Right cardiac atrium (tissue), 5 donors: ENCODE measurements at regions not wholly inside any gene's neighbourhood (a gene's known extent, or its start where the extent isn't known, plus 50 kb on each side); places are given as distances from the start of the nearest gene placed in this dataset.

Experiments used
- ATAC-seq, 2 donors: fragments of 200-7000 bp; cut with Tn5 transposase; one replicate each; pipeline versions ENCODE4 v1.8.0 to v1.9.1; 2020; ENCODE audit warnings: moderate library complexity in 2 of 2, mild to moderate bottlenecking in 1 of 2
- DNase-seq, 3 donors: peaks; one replicate each; pipeline ENCODE4 v3.0.0-alpha.2; 2020
- H3K27ac ChIP-seq: one replicate; pipeline ENCODE4 v1.5.1; 2013; ENCODE audit warnings: mild to moderate bottlenecking, low read length, control low read depth, moderate library complexity
- H3K27me3 ChIP-seq: one replicate; pipeline ENCODE4 v1.6.1; 2013; ENCODE audit not compliant: control insufficient read depth, insufficient read depth
- H3K4me1 ChIP-seq: one replicate; pipeline ENCODE4 v1.6.1; 2013; ENCODE audit warnings: low read length; ENCODE audit not compliant: control insufficient read depth, insufficient read depth
- H3K4me3 ChIP-seq: one replicate; pipeline ENCODE4 v1.5.1; 2013; ENCODE audit warnings: low read length, control low read depth
- H3K9me3 ChIP-seq: one replicate; pipeline ENCODE4 v1.6.1; 2013; ENCODE audit warnings: low read length; ENCODE audit not compliant: control insufficient read depth
- WGBS: extraction: QIAGEN DNeasy Blood & Tissue Kit; methylation state at CpG from one replicate; pipeline ENCODE4 v1.1.7; 2013; 5-methylcytosine and 5-hydroxymethylcytosine counted together
- intact Hi-C, 4 donors: fragments of 100-400 bp; cut with DNase I; formaldehyde crosslinking; loops; one replicate each; pipeline versions ENCODE4 v1.11.0 to v1.14.0; 2022 to 2023
- donor health status: healthy with polysubstance abuse.
- donor health status: DM: no; HTN: yes; CAD: no.
- donor health status: DM: no; HTN: no; CAD: no.
- donor health status: DM: no; HTN: yes; CAD: no; lungs with severe emphysema.
- donor health status: DM: yes; HTN: yes; CAD: no.

- H3K27ac ChIP-seq = no peak overlapping the region
- intact Hi-C loops = no loop called here
- no peaks in the 10 kb centered on the region for H3K4me1 ChIP-seq
- WGBS = 93% methylated on average over 5 of the region's 5 CpGs
- ATAC-seq (no peak), DNase-seq (no peak)
- no peak overlapping the region for H3K4me3 ChIP-seq
- H3K9me3 ChIP-seq = no peaks in the 10 kb centered on the region
- H3K27me3 ChIP-seq = no peaks in the 10 kb centered on the region
These were observed 61.5 kb upstream of the CPEB4 start for GRCh38 chr5:173826428-173827350.

- WGBS = 100% methylated on average over 1 of the region's 1 CpG
- H3K27me3 ChIP-seq = no peaks in the 10 kb centered on the region
- H3K9me3 ChIP-seq = no peaks in the 10 kb centered on the region
- H3K4me1 ChIP-seq = peaks cover 2% of the 10 kb centered on the region
- H3K4me3 ChIP-seq = no peak overlapping the region
- DNase-seq (no peak), ATAC-seq (no peak)
- no peak overlapping the region for H3K27ac ChIP-seq
- intact Hi-C loops = no loop called here
These were observed 59.2 kb upstream of the CPEB4 start for GRCh38 chr5:173828952-173829351.

GRCh38 chr5:173829826-173830225 is 58.3 kb upstream of the CPEB4 start:
- peaks cover 2% of the 10 kb centered on the region for H3K4me1 ChIP-seq
- no peaks in the 10 kb centered on the region for H3K27me3 ChIP-seq
- H3K4me3 ChIP-seq = no peak overlapping the region
- DNase-seq = no peak
- intact Hi-C loops = no loop called here
- H3K27ac ChIP-seq = no peak overlapping the region
- WGBS = 75% methylated on average over 5 of the region's 5 CpGs
- ATAC-seq = no peak
- H3K9me3 ChIP-seq = no peaks in the 10 kb centered on the region

GRCh38 chr5:173830421-173830820 is 57.7 kb upstream of the CPEB4 start:
- WGBS = 86% methylated on average over 1 of the region's 1 CpG
- Histone ChIP-seq H3K27me3 (no peaks in the 10 kb centered on the region), H3K9me3 (no peaks in the 10 kb centered on the region), H3K27ac (no peak overlapping the region), H3K4me1 (peaks cover 2% of the 10 kb centered on the region), H3K4me3 (no peak overlapping the region)
- ATAC-seq (no peak), DNase-seq (no peak)
- intact Hi-C loops = no loop called here

DNA sequence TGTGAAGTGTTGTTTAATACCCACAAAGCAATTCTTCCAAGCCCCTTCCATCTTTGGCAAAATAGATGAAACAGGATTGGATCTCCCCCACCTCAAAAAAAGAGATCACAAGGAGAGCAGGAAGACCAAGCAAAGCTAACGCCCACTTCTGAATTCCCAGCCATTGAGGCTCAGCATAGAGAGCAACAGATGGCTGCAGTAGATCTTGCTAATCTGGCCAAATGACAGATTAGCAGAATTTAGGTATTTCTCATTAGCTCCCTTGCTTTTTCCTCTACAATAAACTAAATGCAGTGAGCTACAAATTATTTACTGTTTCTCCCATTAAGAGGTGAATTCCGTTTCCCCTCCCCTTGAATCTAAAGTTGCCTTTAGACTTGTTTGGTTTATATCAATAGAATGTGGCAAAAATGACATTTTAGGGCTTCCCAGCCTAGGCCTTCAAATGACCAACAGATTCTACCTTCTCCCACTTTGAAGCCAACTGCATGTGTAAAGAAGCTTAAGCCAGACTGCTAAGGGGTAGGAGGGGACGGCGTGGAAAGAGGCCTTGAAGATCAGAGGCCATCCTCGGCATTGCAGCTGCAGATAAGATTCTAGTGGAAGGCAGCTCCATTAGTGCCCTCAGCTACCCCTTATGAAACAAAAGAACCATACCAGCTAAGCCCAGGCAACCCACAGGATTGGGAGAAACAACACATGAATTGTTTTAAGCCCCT is 56.8 kb upstream of the CPEB4 start:
- intact Hi-C loops = no loop called here
- Histone ChIP-seq H3K27me3 (no peaks in the 10 kb centered on the region), H3K9me3 (no peaks in the 10 kb centered on the region), H3K27ac (no peak overlapping the region), H3K4me1 (peaks cover 2% of the 10 kb centered on the region), H3K4me3 (no peak overlapping the region)
- no peak for ATAC-seq
- DNase-seq = no peak
- WGBS = 88% methylated on average over 5 of the region's 5 CpGs

GRCh38 chr5:173832386-173832785 is 55.8 kb upstream of the CPEB4 start:
- no peak overlapping the region for H3K27ac ChIP-seq
- H3K4me3 ChIP-seq = no peak overlapping the region
- H3K9me3 ChIP-seq = no peaks in the 10 kb centered on the region
- no peaks in the 10 kb centered on the region for H3K27me3 ChIP-seq
- ATAC-seq (no peak), DNase-seq (no peak)
- peaks cover 2% of the 10 kb centered on the region for H3K4me1 ChIP-seq
- intact Hi-C loops = no loop called here
- 96% methylated on average over 7 of the region's 7 CpGs for WGBS

DNA sequence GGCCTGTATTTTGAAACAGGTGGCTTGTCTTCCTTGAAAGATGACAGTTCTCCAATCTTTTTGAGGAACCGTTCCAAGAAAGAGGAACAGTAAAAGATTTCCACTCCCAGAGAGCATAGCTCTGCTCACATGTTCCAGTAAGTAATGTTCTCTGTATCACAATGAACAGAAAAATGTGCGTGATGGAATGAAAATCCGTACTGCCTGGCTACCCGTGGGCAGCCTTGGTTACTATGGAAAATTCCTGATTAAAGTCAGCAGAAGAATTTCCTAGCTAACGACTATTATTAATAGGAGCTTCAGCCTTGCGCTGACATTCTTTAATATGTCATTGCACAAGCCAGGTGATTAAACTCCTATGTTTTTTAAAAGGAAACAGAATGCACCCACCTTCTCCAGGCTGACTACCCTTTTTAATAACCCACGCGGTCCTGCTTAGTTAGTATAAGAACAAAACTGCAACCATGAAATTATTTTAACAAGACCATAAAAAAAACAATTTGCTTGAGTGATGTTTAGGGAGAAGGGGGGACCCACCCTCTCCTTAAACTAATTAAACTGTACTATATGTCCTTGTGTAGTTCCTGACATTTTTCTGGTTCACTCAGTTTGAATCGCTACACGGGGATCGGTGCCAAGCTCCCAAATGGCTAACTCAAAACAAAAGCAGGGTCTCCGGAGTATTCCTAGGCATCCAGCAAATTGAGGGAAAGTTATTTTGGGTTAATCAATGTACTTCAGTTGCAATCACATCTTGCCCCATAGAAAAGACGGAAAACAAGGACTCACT is 54.8 kb upstream of the CPEB4 start:
- DNase-seq = no peak
- 44% methylated on average over 13 of the region's 13 CpGs for WGBS
- Histone ChIP-seq H3K4me1 (peaks cover 2% of the 10 kb centered on the region), H3K27me3 (no peaks in the 10 kb centered on the region), H3K4me3 (no peak overlapping the region), H3K27ac (no peak overlapping the region), H3K9me3 (no peaks in the 10 kb centered on the region)
- peak in 1 of 2 donors; percentile 47 for ATAC-seq
- intact Hi-C loops = no loop called here

DNA sequence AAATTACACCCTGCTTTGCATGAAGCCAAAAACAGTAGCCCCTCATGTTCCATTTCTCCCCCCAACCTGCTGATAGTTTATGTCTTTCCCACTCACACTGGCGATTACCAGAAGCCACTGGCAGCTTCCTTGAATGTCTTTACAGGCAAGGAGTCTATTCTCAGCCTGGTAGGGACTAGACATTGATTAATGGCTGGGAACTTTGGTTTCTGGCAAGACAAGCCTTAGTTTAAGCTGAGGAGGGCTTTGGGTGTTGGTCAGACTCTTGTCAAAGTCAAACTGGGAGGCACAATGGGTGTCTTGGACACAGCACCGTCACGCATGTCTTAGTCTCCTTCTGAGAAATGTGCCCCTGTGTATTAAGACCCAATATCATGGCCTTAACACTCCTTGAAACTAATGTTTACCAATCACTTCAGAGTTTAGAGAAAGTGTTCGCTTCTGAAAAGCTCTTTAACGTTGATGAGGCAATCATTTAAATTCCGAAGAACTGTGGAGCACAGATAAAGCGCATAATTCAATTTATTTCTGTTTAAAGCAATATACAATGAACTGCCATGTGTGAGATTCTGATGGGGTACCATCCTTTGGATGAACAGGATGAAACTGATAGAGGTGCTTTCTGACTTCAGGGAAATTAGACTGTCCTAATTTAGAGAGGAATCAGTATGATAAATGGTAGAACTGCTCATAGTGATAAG is 53.9 kb upstream of the CPEB4 start:
- no peaks in the 10 kb centered on the region for H3K9me3 ChIP-seq
- WGBS = 62% methylated on average over 7 of the region's 7 CpGs
- no peak for ATAC-seq
- intact Hi-C loops = no loop called here
- no peak overlapping the region for H3K27ac ChIP-seq
- H3K4me3 ChIP-seq = no peak overlapping the region
- H3K4me1 ChIP-seq = peaks cover 2% of the 10 kb centered on the region
- H3K27me3 ChIP-seq = no peaks in the 10 kb centered on the region
- DNase-seq = no peak

- DNase-seq (peak in 1 of 3 donors; percentile 43), ATAC-seq (peak in 1 of 2 donors; percentile 26)
- Histone ChIP-seq H3K4me3 (no peak overlapping the region), H3K9me3 (no peaks in the 10 kb centered on the region), H3K4me1 (peaks cover 2% of the 10 kb centered on the region), H3K27ac (no peak overlapping the region), H3K27me3 (no peaks in the 10 kb centered on the region)
- 82% methylated on average over 3 of the region's 3 CpGs for WGBS
- intact Hi-C loops = no loop called here
These were observed 53.0 kb upstream of the CPEB4 start for GRCh38 chr5:173835131-173835530.

GRCh38 chr5:173835661-173836060 is 52.5 kb upstream of the CPEB4 start:
- Histone ChIP-seq H3K4me1 (peaks cover 2% of the 10 kb centered on the region), H3K9me3 (no peaks in the 10 kb centered on the region), H3K4me3 (no peak overlapping the region), H3K27me3 (no peaks in the 10 kb centered on the region), H3K27ac (no peak overlapping the region)
- no peak for DNase-seq
- intact Hi-C loops = no loop called here
- no peak for ATAC-seq
- WGBS = 65% methylated on average over 6 of the region's 6 CpGs
